Body of pancreas (tissue), 4 donors: ENCODE measurements at regions not wholly inside any gene's neighbourhood (a gene's known extent, or its start where the extent isn't known, plus 50 kb on each side); places are given as distances from the start of the nearest gene placed in this dataset.

Source experiments
- ATAC-seq: fragments of 150-250 bp; one replicate; pipeline ENCODE4 v1.9.1; 2016
- DNase-seq, 4 donors: peaks; one replicate each; pipeline ENCODE4 v3.0.0-alpha.2; 2019
- H3K27ac ChIP-seq, 4 donors: fragments of 200-600 bp; sonication (generic); 1 replicate in 3 of 4; 2 replicates in 1 of 4; pipeline versions ENCODE4 v1.5.1 to v1.6.1; 2016 to 2019; ENCODE audit warnings: mild to moderate bottlenecking in 1 of 4, mixed read lengths in 1 of 4, moderate library complexity in 1 of 4
- H3K27me3 ChIP-seq, 2 donors: fragments of 200-600 bp; sonication (generic); one replicate each; pipeline ENCODE4 v1.6.0; 2016; ENCODE audit warnings: mild to moderate bottlenecking in 1 of 2
- H3K36me3 ChIP-seq, 2 donors: fragments of 200-600 bp; sonication (generic); replicated peaks in 1 of 2; 2 replicates each; pipeline ENCODE4 v1.5.1; 2016; ENCODE audit warnings: low read depth in 2 of 2; ENCODE audit not compliant: insufficient read depth in 1 of 2
- H3K4me1 ChIP-seq: fragments of 200-600 bp; sonication (generic); one replicate; pipeline ENCODE4 v1.6.0; 2016
- H3K4me3 ChIP-seq, 2 donors: fragments of 200-600 bp; sonication (generic); 1 replicate in 1 of 2; 2 replicates in 1 of 2; pipeline ENCODE4 v1.5.1; 2016 to 2019
- H3K9me3 ChIP-seq, 3 donors: fragments of 200-600 bp; sonication (generic); 1 replicate in 2 of 3; 2 replicates in 1 of 3; pipeline ENCODE4 v1.5.1; 2016
- POLR2A ChIP-seq, 3 donors: fragments of 450-650 bp; IDR thresholded peaks; one replicate each; pipeline ENCODE4 v1.6.1; 2016; ENCODE audit warnings: antibody characterized with exemption in 3 of 3, mild to moderate bottlenecking in 2 of 3
- WGBS, 2 donors: methylation state at CpG; one replicate each; pipeline ENCODE4 v1.1.5; 2017; 5-methylcytosine and 5-hydroxymethylcytosine counted together
- intact Hi-C: fragments of 100-400 bp; cut with DNase I; formaldehyde crosslinking; loops from one replicate; pipeline ENCODE4 v1.15.1; 2023
- TF ChIP-seq, protein P1 (sequence below), 7 experiments: fragments of 450-650 bp in 4 of 7; fragments of 200-600 bp in 3 of 7; sonication (generic) in 3 of 7; IDR thresholded peaks; one replicate each; pipeline ENCODE4 v1.5.1; 2016 to 2019; ENCODE audit warnings: antibody characterized with exemption in 7 of 7

DNA sequence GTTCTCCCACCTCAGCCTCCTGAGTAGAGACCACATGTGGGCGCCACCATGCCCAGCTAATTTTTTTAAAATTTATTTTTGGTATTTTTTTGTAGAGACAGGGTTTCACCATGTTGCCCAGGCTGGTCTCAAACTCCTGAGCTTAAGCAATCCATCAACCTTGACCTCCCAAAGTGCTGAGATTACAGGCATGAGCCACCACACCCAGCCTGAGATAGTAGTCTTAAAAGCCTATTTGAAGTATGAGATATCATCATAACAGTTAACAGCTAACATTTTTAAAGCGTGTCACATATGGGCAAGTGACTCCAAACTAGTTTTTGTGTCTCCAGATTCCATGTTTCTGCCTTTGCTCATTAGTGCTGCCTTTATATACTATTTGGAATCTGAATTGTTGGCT is 74.6 kb upstream of the WSCD2 start:
- no peak for TF ChIP-seq POLR2A (IDR thresholded peaks at IDR 0.05)
- TF ChIP-seq, protein P1, sequence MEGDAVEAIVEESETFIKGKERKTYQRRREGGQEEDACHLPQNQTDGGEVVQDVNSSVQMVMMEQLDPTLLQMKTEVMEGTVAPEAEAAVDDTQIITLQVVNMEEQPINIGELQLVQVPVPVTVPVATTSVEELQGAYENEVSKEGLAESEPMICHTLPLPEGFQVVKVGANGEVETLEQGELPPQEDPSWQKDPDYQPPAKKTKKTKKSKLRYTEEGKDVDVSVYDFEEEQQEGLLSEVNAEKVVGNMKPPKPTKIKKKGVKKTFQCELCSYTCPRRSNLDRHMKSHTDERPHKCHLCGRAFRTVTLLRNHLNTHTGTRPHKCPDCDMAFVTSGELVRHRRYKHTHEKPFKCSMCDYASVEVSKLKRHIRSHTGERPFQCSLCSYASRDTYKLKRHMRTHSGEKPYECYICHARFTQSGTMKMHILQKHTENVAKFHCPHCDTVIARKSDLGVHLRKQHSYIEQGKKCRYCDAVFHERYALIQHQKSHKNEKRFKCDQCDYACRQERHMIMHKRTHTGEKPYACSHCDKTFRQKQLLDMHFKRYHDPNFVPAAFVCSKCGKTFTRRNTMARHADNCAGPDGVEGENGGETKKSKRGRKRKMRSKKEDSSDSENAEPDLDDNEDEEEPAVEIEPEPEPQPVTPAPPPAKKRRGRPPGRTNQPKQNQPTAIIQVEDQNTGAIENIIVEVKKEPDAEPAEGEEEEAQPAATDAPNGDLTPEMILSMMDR (IDR thresholded peaks at IDR 0.05): no peak
- Histone ChIP-seq H3K9me3 (no peaks in the 10 kb centered on the region), H3K36me3 (no peaks in the 10 kb centered on the region), H3K27me3 (no peaks in the 10 kb centered on the region), H3K4me1 (no peaks in the 10 kb centered on the region), H3K27ac (no peak overlapping the region), H3K4me3 (no peak overlapping the region)
- DNase-seq (no peak), ATAC-seq (no peak)
- 59 to 61% methylated on average over 2 of the region's 2 CpGs for WGBS, 2 donors
- intact Hi-C loops: no loop called here

GRCh38 chr12:108055141-108055540 is 73.9 kb upstream of the WSCD2 start:
- no peak overlapping the region for H3K4me3 ChIP-seq
- H3K27me3 ChIP-seq: no peaks in the 10 kb centered on the region
- no peaks in the 10 kb centered on the region for H3K36me3 ChIP-seq
- TF ChIP-seq, protein P1 (IDR thresholded peaks at IDR 0.05): no peak
- TF ChIP-seq POLR2A (IDR thresholded peaks at IDR 0.05): no peak
- ATAC-seq (no peak), DNase-seq (no peak)
- intact Hi-C loops: no loop called here
- H3K4me1 ChIP-seq: no peaks in the 10 kb centered on the region
- WGBS, 2 donors: 47 to 49% methylated on average over 3 of the region's 3 CpGs
- H3K27ac ChIP-seq: no peak overlapping the region
- no peaks in the 10 kb centered on the region for H3K9me3 ChIP-seq

- 43 to 44% methylated on average over 3 of the region's 3 CpGs for WGBS, 2 donors
- ATAC-seq: no peak
- intact Hi-C loops: no loop called here
- H3K27ac ChIP-seq: no peak overlapping the region
- no peak overlapping the region for H3K4me3 ChIP-seq
- no peak for TF ChIP-seq POLR2A (IDR thresholded peaks at IDR 0.05)
- TF ChIP-seq, protein P1 (IDR thresholded peaks at IDR 0.05): no peak
- no peaks in the 10 kb centered on the region for H3K4me1 ChIP-seq
- H3K36me3 ChIP-seq: no peaks in the 10 kb centered on the region
- H3K9me3 ChIP-seq: no peaks in the 10 kb centered on the region
- no peak for DNase-seq
- H3K27me3 ChIP-seq: no peaks in the 10 kb centered on the region
These were observed 69.0 kb upstream of the WSCD2 start for GRCh38 chr12:108060067-108060466.

DNA sequence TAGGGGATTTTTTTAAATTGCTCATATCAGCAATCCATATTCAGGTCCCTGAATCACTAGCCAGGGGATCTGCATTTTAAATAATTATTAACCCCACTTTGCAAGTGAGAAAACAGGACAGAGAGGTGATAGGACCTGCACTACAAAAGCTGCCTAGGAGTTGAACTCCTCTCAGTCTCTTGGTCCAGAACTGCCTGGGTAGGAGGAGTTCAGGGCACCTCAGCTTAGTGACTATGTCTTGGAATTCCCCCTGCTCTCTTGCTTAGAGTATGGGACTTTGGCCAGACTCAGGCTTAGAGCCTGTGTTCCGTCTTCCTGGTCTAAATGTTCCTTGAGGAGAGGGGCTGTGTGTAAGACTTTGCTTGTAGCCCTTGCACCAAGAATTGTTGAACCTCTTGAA is 68.2 kb upstream of the WSCD2 start:
- no peak for TF ChIP-seq POLR2A (IDR thresholded peaks at IDR 0.05)
- TF ChIP-seq, protein P1 (IDR thresholded peaks at IDR 0.05): no peak
- DNase-seq (no peak), ATAC-seq (no peak)
- Histone ChIP-seq H3K4me3 (no peak overlapping the region), H3K4me1 (no peaks in the 10 kb centered on the region), H3K27me3 (no peaks in the 10 kb centered on the region), H3K27ac (no peak overlapping the region), H3K36me3 (no peaks in the 10 kb centered on the region), H3K9me3 (no peaks in the 10 kb centered on the region)
- intact Hi-C loops: no loop called here
- WGBS, 2 donors: 55 to 75% methylated on average over 1 of the region's 1 CpG

GRCh38 chr12:108063192-108063591 is 65.9 kb upstream of the WSCD2 start:
- 17 to 20% methylated on average over 3 of the region's 3 CpGs for WGBS, 2 donors
- no peaks in the 10 kb centered on the region for H3K27me3 ChIP-seq
- intact Hi-C loops: no loop called here
- no peak for DNase-seq
- no peaks in the 10 kb centered on the region for H3K9me3 ChIP-seq
- no peak for TF ChIP-seq POLR2A (IDR thresholded peaks at IDR 0.05)
- TF ChIP-seq, protein P1 (IDR thresholded peaks at IDR 0.05): peak in 2 of 7 experiments; percentile 9 to 13
- no peaks in the 10 kb centered on the region for H3K36me3 ChIP-seq
- no peak overlapping the region for H3K4me3 ChIP-seq
- H3K27ac ChIP-seq: no peak overlapping the region
- ATAC-seq: no peak
- no peaks in the 10 kb centered on the region for H3K4me1 ChIP-seq
